SK-N-SH (cell line): ENCODE measurements at regions not wholly inside any gene's neighbourhood (a gene's known extent, or its start where the extent isn't known, plus 50 kb on each side); places are given as distances from the start of the nearest gene placed in this dataset.

Experiments used
- EP300 ChIP-seq, 2 experiments: IDR thresholded peaks; 2 replicates each; pipeline versions ENCODE4 v1.4.0 to v1.6.1; 2012; ENCODE audit warnings: borderline replicate concordance in 1 of 2, low read depth in 1 of 2, low read length in 1 of 2
- GABPA ChIP-seq: IDR thresholded peaks from 2 replicates; pipeline ENCODE4 v1.4.0; 2012; ENCODE audit warnings: low read depth, mild to moderate bottlenecking
- NFIC ChIP-seq: IDR thresholded peaks from 2 replicates; pipeline ENCODE4 v1.4.0; 2012; ENCODE audit warnings: borderline replicate concordance
- POLR2AphosphoS5 ChIP-seq: IDR thresholded peaks from 2 replicates; pipeline ENCODE4 v1.6.1; 2012; ENCODE audit warnings: low read depth, low read length
- REST ChIP-seq: IDR thresholded peaks from 2 replicates; pipeline ENCODE4 v1.6.1; 2012; ENCODE audit warnings: mild to moderate bottlenecking, low read depth, low read length, moderate library complexity
- SIN3A ChIP-seq: IDR thresholded peaks from 2 replicates; pipeline ENCODE4 v1.6.1; 2012; ENCODE audit warnings: low read depth, mild to moderate bottlenecking, low read length, moderate library complexity, borderline replicate concordance
- SMC3 ChIP-seq: IDR thresholded peaks from 2 replicates; pipeline ENCODE4 v1.6.1; 2012; ENCODE audit warnings: low read depth, low read length, improper control_type of control experiment
- TF ChIP-seq, protein P1 (sequence below): fragments of 200-600 bp; sonication (generic); IDR thresholded peaks from 2 replicates; pipeline ENCODE4 v1.6.1; 2017; ENCODE audit warnings: antibody characterized with exemption, mild to moderate bottlenecking, moderate library complexity

DNA sequence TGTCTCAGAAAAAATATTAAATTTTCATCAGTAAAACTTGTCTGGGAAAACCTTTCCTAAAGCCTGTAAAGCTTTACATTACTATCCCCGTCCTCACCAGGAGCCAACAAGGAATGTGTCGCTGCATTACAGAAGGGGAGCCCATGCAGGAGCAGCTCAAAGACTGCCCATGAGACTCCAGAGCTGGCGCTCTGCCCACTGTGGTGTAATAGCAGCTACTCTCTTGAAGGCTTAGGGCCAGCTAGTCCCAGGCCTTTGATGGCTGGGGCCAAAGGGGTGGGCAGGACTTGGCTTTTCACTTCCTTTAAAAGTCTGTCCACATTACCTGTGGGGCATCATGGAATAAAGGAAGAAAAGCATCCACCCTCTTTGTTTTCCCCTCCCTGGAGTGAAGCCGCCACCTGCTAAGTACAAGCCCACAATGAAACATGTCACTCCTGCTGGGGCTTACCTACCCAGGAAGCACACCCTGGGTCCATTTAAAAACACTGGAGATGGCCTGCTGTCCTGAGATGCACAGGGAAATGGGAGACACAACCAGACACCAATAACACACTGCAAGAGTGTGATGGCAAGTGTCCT is 150.7 kb downstream of the ADAMTS15 start:
- TF ChIP-seq, protein P1, sequence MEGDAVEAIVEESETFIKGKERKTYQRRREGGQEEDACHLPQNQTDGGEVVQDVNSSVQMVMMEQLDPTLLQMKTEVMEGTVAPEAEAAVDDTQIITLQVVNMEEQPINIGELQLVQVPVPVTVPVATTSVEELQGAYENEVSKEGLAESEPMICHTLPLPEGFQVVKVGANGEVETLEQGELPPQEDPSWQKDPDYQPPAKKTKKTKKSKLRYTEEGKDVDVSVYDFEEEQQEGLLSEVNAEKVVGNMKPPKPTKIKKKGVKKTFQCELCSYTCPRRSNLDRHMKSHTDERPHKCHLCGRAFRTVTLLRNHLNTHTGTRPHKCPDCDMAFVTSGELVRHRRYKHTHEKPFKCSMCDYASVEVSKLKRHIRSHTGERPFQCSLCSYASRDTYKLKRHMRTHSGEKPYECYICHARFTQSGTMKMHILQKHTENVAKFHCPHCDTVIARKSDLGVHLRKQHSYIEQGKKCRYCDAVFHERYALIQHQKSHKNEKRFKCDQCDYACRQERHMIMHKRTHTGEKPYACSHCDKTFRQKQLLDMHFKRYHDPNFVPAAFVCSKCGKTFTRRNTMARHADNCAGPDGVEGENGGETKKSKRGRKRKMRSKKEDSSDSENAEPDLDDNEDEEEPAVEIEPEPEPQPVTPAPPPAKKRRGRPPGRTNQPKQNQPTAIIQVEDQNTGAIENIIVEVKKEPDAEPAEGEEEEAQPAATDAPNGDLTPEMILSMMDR = no peak
- TF ChIP-seq GABPA (no peak), EP300 (IDR thresholded peaks at IDR 0.05; ENCODE audit: borderline replicate concordance in 1 of 2, low read depth in 1 of 2, low read length in 1 of 2) (no peak), NFIC (no peak), SIN3A (no peak), POLR2AphosphoS5 (no peak), REST (no peak), SMC3 (no peak)
